SK-N-MC (cell line): ENCODE measurements at regions not wholly inside any gene's neighbourhood (a gene's known extent, or its start where the extent isn't known, plus 50 kb on each side); places are given as distances from the start of the nearest gene placed in this dataset.
"Not testable (repeated sequence)": the region's sequence is repeated elsewhere in the genome, so short reads cannot be mapped to it uniquely, and the experiment has no call there.

Experiments used
- DNase-seq: peaks from one replicate; pipeline ENCODE4 v3.0.0-alpha.2; 2011; ENCODE audit warnings: low read depth, low spot score
- H3K27ac ChIP-seq: fragments of 200-600 bp; sonication (generic); 2 replicates; pipeline ENCODE4 v1.5.1; 2016; ENCODE audit warnings: mixed run types
- H3K36me3 ChIP-seq: fragments of 200-600 bp; sonication (generic); 2 replicates; pipeline ENCODE4 v1.6.1; 2017; ENCODE audit warnings: antibody characterized with exemption, low read length, mixed read lengths; ENCODE audit not compliant: insufficient read depth
- H3K4me3 ChIP-seq: fragments of 200-600 bp; sonication (generic); 2 replicates; pipeline ENCODE4 v1.5.1; 2016
- H3K9ac ChIP-seq: fragments of 200-600 bp; sonication (generic); 2 replicates; pipeline ENCODE4 v1.8.0; 2017; ENCODE audit warnings: mixed run types, mixed read lengths; ENCODE audit not compliant: insufficient read length
- H3K9me3 ChIP-seq: fragments of 200-600 bp; sonication (generic); 2 replicates; pipeline ENCODE4 v1.6.1; 2017; ENCODE audit warnings: low read depth, mild to moderate bottlenecking, antibody characterized with exemption, low read length, moderate library complexity, mixed read lengths
- EZH2 ChIP-seq: fragments of 200-600 bp; sonication (generic); IDR thresholded peaks from one replicate; pipeline ENCODE4 v1.6.1; 2017; ENCODE audit warnings: antibody characterized with exemption
- FOXP2 ChIP-seq: optimal IDR thresholded peaks from 2 replicates; pipeline ENCODE3; 2011; ENCODE audit warnings: mild to moderate bottlenecking, moderate library complexity; ENCODE audit not compliant: insufficient read depth; ENCODE audit errors: extremely low read length, control extremely low read depth
- POLR2AphosphoS5 ChIP-seq: IDR thresholded peaks from 2 replicates; pipeline ENCODE4 v1.6.1; 2012; ENCODE audit warnings: mild to moderate bottlenecking, low read depth, low read length, borderline replicate concordance

GRCh38 chr12:47369085-47369484 is 289.3 kb upstream of the AMIGO2 start:
- H3K27ac ChIP-seq = no peak overlapping the region
- H3K9me3 ChIP-seq = no peaks in the 10 kb centered on the region
- H3K9ac ChIP-seq = no peak overlapping the region
- DNase-seq = no peak
- TF ChIP-seq POLR2AphosphoS5 = no peak
- no peak for TF ChIP-seq FOXP2
- TF ChIP-seq EZH2 = no peak
- H3K4me3 ChIP-seq = no peak overlapping the region
- H3K36me3 ChIP-seq = no peaks in the 10 kb centered on the region

DNA sequence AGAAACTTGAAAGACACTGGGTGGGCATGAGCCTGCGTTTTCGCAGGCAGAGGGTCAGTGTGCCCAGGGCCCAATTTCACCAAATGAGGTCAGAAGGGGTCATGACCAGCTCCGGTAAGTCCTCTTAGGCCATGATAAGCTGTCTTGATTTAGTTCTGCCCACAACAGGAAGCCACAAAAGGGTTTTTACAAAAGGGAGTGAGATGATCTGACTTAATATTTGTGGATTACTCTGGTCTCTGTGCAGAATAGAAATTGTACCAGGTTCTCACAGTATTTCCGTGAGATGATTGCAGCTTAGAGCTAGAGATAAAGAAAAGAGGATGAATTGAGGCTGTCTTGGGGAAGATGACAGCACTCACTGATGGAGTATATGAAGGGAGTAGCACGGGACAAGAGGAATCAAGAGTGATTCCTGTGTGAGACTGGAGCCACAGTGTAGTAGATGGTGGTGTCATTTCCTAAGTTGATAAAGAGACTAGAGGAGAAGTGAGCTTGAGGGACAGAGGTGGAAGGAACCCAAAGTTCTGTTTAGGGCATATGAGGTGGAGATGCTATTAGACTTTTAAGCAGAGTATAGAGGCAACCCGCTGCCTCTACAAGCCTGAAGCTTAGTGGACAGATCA is 288.3 kb upstream of the AMIGO2 start:
- Histone ChIP-seq H3K4me3 (no peak overlapping the region), H3K27ac (no peak overlapping the region), H3K9me3 (no peaks in the 10 kb centered on the region), H3K9ac (no peak overlapping the region), H3K36me3 (no peaks in the 10 kb centered on the region)
- TF ChIP-seq FOXP2 (no peak), POLR2AphosphoS5 (no peak), EZH2 (no peak)
- no peak for DNase-seq

DNA sequence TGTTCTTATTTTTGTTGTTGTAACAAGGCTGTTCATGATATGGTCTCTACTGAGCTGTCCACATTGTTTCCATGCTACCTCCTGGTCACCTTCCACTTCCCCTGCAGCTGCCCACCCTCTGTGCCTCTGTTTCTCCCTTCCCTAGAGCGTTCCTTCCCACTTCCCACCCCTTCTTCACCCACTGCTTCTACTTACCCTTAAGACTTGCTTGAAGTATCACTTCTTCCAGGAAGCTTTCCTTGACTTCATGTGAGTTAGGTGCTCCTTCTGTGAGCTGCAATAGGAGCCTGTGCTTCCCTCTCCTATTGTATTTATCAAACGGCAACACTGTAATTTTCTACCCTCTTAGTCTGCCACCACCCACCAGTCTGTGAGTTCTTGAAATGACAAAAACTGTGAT is 286.8 kb upstream of the AMIGO2 start:
- Histone ChIP-seq H3K36me3 (no peaks in the 10 kb centered on the region), H3K27ac (no peak overlapping the region), H3K4me3 (no peak overlapping the region), H3K9ac (no peak overlapping the region), H3K9me3 (no peaks in the 10 kb centered on the region)
- TF ChIP-seq EZH2 (no peak), POLR2AphosphoS5 (no peak), FOXP2 (no peak)
- DNase-seq = no peak

- Histone ChIP-seq H3K9ac (no peak overlapping the region), H3K27ac (no peak overlapping the region), H3K36me3 (no peaks in the 10 kb centered on the region), H3K9me3 (no peaks in the 10 kb centered on the region), H3K4me3 (no peak overlapping the region)
- DNase-seq = no peak
- TF ChIP-seq EZH2 (no peak), POLR2AphosphoS5 (no peak), FOXP2 (no peak)
Measured at GRCh38 chr12:47366157-47366556, 286.4 kb upstream of the AMIGO2 start.

DNA sequence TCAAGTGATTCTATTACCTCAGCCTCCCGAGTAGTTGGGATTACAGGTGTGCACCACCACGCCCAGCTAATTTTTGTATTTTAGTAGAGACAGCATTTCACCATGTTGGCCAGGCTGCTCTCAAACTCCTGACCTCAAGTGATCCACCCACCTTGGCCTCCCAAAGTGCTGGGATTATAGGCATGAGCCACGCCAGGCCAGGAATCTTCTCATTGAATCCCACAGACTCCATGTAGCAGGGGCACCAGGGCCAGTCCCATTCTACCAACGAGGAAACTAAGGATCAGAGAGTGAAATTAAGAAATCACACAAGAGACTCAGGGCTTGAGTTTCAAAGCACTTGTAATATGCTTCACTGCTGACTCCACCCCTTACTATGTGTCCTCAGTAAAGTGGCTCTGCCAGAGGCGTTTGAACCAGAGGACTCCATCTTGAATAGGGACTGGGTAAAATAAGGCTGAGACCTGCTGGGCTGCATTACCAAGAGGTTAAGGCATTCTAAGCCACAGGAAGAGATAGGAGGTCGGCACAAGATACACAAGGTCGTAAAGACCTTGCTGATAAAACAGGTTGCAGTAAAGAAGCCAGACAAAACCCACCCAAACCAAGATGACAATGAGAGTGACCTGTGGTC is 285.8 kb upstream of the AMIGO2 start:
- H3K36me3 ChIP-seq, H3K9me3 ChIP-seq, H3K27ac ChIP-seq, H3K9ac ChIP-seq, H3K4me3 ChIP-seq, DNase-seq: not testable (repeated sequence)

DNA sequence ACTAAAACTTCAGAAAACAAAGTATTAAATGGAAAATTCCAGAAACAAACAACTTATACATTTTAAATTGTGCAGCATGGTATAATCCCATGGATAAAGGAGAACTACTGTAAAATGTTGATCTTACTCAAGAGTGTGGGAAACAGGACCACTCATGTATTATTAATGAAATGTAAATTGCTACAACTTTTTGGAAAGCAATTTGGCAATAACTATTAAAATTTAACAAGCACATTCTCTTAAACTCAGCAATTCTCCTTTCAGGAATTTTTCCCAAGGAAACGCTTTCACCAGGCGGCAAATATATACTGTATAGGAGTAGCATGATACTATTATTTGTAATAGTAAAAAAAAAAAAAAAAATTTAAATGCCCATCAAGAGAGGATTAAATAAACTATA is 284.5 kb upstream of the AMIGO2 start:
- H3K9ac ChIP-seq = no peak overlapping the region
- TF ChIP-seq FOXP2 (no peak), POLR2AphosphoS5 (peak; percentile 37; the same call in 1 of the 2 replicates)
- H3K4me3 ChIP-seq = peak overlapping the region; percentile 32; the same call in 1 of the 2 replicates
- H3K36me3 ChIP-seq = no peaks in the 10 kb centered on the region
- H3K9me3 ChIP-seq = no peaks in the 10 kb centered on the region
- peak; percentile 98 for DNase-seq
- H3K27ac ChIP-seq = no peak overlapping the region

GRCh38 chr12:47362126-47362705 is 282.5 kb upstream of the AMIGO2 start:
- no peak overlapping the region for H3K4me3 ChIP-seq
- no peak for DNase-seq
- no peak overlapping the region for H3K27ac ChIP-seq
- no peaks in the 10 kb centered on the region for H3K36me3 ChIP-seq
- TF ChIP-seq EZH2 (no peak), POLR2AphosphoS5 (no peak), FOXP2 (no peak)
- no peaks in the 10 kb centered on the region for H3K9me3 ChIP-seq
- no peak overlapping the region for H3K9ac ChIP-seq

DNA sequence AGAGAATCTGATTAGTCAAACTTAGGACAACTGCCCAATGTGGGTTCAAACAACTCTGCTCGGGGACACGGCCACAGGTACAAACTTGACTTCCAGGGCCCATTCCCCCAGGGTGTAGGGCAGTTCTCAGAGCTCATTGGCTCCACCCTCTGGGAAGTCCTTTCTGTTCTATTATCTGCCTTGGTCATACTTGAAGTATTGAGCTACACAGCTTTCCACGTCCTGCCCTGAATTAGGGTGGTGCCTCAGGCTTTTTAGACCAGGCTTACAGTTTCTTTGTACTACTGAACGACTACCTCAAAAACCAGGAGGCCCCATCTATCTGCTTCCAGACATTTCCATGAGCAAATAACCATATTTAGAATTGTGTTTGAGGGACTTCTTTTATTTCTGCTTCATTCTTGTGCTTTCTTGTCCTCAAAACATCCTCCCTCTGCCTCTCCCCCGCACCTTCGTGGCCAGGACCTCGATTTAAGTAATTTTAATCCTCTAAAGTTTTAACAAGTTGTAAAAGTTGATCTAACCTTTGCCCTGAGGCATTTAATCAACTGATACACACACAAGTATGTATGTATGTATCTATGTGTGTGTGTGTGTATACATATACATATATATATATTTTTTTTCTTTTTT is 281.7 kb upstream of the AMIGO2 start:
- Histone ChIP-seq H3K9ac (no peak overlapping the region), H3K4me3 (peak overlapping the region; percentile 56), H3K27ac (no peak overlapping the region), H3K9me3 (no peaks in the 10 kb centered on the region), H3K36me3 (no peaks in the 10 kb centered on the region)
- no peak for TF ChIP-seq POLR2AphosphoS5
- no peak for TF ChIP-seq FOXP2
- no peak for TF ChIP-seq EZH2
- no peak for DNase-seq
